Adrenal gland (tissue), 5 donors: ENCODE measurements at regions not wholly inside any gene's neighbourhood (a gene's known extent, or its start where the extent isn't known, plus 50 kb on each side); places are given as distances from the start of the nearest gene placed in this dataset.

Experiments used
- CTCF ChIP-seq, 6 experiments: fragments of 450-650 bp in 4 of 6; fragments of 200-600 bp in 2 of 6; sonication (generic) in 1 of 6; IDR thresholded peaks; 1 replicate in 5 of 6; 2 replicates in 1 of 6; pipeline versions ENCODE4 v1.5.1 to v1.8.0; 2016 to 2021; ENCODE audit warnings: antibody characterized with exemption in 6 of 6, mild to moderate bottlenecking in 2 of 6, moderate library complexity in 1 of 6
- POLR2A ChIP-seq, 2 donors: fragments of 450-650 bp; IDR thresholded peaks; one replicate each; pipeline ENCODE4 v1.6.1; 2017; ENCODE audit warnings: antibody characterized with exemption in 2 of 2, mild to moderate bottlenecking in 2 of 2, moderate library complexity in 1 of 2
- donor health status: DM: no; HTN: no; CAD: no.

GRCh38 chrX:113275804-113276203, 435.2 kb upstream of the AMOT start:
- TF ChIP-seq CTCF (IDR thresholded peaks at IDR 0.05), result no peak
- TF ChIP-seq POLR2A (IDR thresholded peaks at IDR 0.05), result no peak
